LoVo (cell line): ENCODE measurements at regions not wholly inside any gene's neighbourhood (a gene's known extent, or its start where the extent isn't known, plus 50 kb on each side); places are given as distances from the start of the nearest gene placed in this dataset.

Source experiments
- DNase-seq: peaks from one replicate; pipeline ENCODE4 v3.0.0-alpha.2; 2016; ENCODE audit warnings: low spot score

DNA sequence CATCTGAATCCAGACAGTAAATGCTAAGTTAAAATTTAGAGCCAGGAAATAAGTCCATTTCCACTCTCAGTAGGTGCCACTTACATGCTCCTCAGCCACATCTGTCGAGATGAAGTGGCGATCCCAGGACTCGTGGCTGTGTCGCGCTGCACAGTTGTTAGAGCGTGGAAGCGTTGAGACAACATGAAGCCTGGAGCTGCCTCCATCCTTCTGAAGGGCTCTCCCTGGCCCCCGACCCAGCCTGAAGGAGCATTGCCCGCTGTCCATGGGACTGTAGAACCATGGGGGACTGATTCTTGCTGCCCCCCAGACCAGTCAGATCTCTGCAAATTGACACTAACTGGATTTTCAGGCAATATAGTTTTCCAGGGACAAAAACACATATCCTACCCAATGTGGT is 58.9 kb downstream of the IRX1 start:
- DNase-seq = no peak

DNA sequence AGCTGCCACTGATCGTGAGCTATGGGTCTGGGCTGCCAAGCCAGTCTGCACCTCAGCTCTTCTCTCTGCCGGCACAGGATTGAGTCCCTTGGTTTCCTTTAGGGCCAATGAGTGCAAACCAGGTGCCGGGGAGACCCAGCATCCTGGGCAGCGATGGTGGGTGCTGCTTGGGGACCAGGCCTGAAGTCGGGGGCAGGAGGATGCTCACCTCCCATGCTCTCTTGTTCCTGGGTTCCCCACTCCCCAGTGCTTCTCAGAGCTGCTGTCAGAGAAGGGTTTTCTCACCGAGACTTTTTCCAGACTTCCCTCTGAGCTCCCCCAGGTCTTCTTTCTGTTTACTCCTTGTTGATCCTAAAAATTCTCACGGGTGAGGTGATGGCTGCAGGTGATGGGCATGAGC is 61.2 kb downstream of the IRX1 start:
- no peak for DNase-seq

DNA sequence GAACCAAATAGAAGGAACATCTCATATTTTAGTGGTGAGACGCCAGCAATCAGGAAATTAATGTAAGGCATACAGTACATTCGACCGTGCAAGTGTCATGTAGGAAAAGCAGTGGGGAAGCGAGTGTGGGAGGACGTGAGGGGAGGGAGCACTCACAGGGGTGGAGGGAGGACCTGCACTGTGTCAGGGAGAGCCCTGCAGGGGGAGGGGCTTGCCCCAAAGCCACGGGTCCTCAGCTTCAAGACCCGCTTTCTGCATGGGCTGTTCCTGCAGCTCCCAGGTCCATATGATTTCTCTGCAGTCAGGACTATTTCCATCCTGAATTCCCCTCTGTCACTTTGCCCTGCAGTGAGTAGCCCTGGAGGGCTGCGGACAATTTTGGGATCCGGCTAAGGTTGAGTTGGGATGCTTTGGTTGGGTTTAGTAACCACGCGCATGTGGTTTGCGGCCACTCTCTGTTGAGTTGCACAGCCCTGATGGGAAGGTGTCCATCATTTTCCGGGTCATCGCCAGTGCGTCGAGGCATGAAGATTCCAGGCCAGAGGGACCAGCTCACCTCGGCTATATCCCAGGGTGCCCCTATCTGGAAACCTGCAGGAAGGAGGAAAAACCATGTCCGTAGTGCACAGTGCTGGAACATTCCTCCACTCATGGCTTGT is 61.9 kb downstream of the IRX1 start:
- no peak for DNase-seq

DNA sequence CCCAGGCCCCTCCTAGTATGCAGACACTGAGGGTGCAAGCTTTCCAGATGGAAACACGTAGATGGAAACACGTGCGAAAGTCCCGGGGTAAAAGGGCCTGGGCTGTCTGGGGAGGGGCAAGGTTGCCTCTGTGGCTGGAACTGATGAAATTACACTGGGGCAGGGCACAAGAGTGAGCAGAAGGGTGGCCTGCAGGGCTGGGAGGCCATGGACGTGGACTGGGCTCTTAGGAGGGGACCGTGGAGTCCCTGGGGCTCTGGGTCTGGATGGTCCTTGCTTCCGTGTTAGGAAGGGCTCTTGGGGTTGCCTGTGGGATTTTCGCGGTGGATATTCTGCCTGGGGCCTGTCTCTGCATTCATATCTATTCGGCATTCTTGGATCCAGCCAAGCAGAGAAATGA is 63.3 kb downstream of the IRX1 start:
- DNase-seq = no peak

DNA sequence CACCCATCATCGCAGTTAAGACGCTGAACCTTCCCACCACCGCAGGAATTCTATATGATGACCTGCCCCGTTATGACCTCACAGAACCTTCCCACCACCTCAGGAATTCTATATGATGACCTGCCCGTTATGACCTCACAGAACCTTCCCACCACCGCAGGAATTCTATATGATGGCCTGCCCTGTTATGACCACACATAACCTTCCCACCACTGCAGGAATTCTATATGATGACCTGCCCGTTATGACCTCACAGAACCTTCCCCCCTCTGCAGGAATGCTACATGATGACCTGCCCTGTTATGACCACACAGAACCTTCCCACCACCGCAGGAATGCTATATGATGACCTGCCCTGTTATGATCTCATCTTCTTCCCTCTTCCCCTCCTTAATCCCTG is 64.3 kb downstream of the IRX1 start:
- no peak for DNase-seq

DNA sequence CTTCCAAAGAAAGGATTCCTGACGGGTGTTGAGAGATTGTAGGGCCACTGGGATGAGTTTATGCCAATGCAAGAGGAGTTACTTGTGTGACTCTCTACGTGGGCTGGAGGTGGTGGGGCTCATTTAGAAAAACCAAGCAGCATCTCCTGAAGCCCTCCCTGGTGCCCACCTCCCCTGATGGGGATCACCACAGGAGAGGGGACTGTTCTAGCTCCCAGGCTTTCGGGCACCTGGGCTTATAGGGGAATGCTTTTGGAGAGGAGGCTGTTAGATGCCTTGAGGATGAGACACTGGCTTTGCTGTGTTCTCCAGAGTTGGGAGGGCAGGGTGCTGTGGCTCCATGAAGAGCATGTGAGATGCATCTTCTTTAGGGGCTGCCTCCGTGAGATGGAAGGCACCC is 65.0 kb downstream of the IRX1 start:
- no peak for DNase-seq

DNA sequence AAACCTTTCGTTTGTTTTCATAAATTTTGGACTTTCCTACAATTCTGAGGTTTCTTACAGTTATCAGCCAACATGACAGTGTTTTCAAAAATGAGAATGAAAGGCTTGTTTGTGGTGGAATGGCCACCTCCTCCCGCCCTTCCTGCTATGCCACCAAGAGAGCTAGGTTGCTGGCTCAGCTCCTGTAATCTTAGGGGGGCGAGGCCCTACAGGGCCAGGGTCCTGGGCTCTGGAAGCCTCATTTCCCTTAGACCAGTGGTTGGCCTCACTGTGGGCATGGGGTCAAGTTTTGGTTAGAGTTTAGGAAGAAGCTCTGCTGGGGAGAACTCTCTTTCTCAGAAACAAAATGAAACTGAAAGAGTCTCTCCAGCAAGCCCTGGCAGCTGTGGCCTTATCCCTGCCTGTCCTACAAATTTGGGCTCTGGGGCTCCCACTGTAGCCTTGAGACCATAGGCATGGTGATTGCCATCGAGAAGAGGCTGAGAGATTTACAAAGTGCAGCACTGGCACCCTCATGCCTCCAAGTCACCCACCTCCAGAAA is 66.2 kb downstream of the IRX1 start:
- no peak for DNase-seq

DNA sequence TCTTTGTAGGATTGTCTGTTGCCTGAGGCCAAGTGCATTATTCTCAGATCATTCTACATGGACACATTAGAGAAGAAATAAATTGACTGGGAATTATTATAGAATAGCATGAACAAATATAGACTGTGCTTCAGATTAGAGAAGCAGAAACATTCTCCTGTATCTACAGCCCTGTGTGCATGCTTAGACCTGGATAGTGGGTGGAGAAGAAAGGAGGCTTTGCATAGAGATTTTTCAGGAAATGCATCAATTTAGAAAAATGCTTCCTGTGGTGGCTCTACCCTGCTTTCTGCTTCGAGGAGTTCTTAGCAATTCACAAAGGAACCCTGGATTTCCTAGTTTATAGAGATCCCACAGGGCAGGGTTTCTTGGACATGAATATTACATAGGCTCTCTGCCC is 66.7 kb downstream of the IRX1 start:
- DNase-seq = no peak

DNA sequence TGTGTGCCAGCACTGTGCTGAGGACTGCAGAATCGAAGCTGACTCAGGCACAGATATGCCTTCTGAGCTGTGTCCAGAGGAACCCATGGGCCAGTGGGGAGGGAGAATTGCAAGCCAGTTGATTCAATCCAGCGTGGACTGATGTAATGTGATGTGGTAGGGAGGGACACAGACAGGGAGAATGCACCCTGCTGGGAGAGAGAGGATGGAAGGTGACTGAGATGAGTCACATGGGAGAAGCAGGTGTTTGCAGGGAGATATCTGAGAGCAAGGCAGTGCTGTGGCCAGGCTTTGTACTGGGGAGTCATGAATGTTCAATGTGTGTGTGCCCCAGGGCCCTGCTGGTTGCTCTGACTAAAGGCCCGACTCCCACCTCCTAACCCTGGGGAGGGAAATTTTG is 75.7 kb downstream of the IRX1 start:
- no peak for DNase-seq

DNA sequence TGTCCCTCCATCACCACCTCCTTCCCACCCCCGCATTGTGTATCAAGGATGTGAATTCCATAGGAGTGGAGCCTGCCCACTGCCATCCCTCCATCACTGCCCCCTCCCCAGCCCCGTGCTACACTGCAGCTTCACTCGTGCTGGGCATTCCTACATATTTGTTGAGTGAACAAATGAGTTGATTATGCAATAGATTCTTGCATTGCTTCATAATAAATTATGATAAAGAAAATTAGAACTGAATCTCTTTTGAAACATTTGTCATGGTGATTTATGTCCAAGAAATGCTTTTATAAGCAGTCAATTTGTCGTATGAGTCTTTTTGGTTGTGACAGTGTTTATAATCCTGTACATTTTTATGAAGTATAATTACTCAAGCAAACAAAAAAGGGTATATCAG is 83.2 kb downstream of the IRX1 start:
- no peak for DNase-seq

DNA sequence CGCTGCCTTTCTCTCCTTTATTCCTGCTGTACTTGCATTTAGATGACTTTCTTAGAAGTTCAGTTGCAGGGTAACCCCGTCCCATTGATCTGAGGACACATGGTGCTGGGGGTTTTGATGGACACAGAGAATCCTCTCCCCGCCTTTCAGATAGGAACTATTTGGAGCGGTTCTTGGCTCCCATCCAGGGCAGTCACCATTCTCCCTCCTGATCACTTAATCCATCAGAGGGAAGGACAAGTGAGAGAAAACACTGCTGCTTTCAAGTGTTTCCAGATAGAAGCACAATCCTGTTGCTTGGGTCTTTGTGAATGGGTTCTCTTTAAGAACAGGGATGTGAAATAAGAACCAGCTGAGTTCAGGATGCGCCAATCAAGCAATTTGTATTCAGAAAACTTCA is 85.2 kb downstream of the IRX1 start:
- DNase-seq = no peak

DNA sequence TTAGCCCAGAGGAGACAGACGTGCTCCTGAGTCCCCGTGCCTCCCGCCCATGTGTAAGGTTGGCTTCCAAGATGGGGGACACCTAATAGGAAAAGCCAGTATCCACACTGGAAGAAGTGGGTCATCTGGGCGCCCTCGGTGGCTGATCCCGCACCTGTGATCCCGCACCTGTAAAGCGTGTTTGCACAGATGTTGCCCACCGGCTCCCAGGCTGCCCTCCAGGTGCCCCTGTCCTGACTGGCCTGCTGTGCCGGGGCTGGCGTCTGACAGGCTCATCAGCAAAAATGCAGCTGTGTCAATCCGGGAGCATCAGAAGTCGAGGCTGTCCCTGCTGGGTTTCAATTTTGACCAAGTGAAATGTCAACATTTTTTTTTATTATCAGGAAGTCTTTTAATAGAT is 88.5 kb downstream of the IRX1 start:
- DNase-seq = no peak

DNA sequence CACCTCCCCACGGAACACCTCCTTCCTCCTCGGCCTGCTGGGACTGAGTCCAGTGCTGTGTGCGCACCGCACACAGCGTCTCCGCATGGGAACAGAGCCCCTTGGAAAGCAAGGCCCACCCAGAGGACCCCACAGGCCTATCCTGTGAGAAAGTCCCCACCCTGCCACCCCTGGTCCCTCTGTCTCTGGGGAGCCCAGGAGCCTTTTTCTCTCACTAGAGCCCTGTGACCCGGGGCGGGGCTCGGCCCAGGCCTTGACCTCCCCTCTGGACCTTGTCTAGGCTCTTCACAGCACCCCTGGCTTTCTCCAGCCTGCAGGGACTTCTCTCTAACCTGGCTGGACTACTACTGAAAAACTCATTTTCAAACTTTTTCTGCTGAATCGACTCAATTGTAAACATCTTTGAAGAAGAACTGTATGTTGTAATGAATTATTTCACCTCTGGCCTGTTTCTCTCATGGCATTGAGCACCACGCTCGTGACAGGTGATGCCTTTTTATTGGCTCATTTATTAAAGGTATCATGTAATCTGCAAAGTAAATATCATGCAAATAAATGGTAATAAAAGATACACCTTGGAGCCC is 89.2 kb downstream of the IRX1 start:
- DNase-seq = no peak

DNA sequence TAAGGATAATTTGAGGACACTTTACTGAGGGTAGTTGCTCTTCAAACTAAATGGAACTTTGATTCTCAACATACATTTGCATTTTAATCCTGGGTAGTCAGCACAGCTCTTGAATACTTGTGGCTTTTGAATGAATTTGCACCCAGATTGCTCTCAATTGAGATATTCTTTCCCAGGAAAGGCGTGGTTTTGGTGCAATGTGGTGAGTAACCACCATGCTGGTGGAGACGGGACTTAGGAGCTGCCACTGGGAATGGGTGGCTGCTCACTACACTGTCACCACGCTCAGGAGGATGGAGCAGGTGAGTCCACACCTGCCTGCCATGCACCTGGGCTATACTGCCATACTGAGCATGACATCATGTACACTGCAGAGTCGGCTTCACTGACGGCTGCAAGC is 99.2 kb downstream of the IRX1 start:
- no peak for DNase-seq

DNA sequence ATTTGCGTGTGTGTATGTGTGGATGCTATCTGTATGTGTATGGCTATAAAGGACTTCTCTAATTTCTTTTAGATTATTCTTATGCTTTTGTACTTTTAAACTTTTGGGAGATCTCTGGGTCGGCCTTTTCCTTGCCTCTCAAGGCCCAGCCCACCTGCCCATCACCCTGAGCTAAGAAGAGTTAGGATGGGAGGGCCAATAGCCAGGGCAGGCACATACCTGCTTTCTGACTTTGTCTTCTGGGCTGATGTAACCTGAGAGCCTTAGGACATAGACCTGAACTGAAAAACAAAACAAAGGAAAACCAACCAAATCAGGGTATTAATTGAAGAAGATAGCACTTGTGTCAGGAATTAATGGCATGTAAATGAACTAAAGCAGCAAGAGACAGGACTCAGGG is 100.2 kb downstream of the IRX1 start:
- no peak for DNase-seq

DNA sequence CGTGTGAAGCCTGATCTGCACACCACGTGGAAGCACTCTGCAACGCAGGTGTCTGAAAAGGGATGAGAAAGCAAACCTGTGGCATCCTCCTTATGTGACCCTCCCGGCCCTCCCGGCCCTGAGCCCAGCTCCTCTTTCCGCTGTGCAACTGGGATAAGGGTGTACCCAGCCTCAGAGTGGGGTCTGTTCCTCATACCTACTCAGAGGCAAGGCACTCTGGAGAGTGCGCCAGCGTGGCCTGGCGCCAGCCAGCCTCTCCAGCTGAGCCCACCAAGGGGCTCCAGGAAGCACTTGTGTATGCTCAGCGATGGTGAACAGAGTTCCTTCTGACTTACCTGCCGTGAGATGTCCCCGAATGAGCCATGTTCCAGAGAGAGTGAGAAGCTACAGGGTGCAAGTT is 102.8 kb downstream of the IRX1 start:
- DNase-seq = no peak

DNA sequence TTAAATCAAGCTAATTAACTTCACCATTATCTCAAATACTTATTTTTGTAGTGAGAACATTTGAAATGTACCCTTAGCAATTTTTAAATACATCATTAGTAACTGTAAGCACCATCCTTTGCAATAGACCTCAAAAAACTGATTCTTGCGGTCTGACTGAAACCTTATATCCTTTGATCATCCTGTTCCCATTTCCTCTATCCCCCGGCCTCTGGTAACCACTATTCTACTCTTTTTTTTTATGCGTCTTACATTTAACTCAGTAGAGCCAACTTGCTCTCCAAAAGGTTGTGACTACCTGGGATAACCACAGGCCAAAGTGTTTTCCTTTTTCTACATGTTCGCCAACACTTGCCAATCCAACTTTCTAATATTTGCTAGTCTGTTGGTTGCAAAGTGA is 106.1 kb downstream of the IRX1 start:
- no peak for DNase-seq

DNA sequence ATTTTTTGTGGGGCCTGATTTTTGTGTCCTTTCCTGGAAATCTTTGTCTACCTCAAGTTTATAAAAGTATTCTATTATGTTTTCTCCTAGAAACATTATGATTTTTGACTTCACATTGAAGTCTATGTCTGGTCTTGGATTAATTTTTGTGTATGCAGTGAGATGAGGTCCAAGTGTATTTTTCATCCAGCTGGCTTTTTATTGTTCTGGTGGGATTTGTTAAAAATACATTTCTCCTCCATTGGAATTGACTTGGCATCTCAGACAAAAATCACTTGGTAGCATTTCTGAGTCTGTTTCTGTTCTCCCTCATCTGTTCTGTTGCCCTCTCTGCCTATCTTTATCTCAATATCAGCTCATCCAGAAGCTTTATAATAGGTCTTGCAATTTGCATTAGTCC is 109.0 kb downstream of the IRX1 start:
- DNase-seq = no peak

DNA sequence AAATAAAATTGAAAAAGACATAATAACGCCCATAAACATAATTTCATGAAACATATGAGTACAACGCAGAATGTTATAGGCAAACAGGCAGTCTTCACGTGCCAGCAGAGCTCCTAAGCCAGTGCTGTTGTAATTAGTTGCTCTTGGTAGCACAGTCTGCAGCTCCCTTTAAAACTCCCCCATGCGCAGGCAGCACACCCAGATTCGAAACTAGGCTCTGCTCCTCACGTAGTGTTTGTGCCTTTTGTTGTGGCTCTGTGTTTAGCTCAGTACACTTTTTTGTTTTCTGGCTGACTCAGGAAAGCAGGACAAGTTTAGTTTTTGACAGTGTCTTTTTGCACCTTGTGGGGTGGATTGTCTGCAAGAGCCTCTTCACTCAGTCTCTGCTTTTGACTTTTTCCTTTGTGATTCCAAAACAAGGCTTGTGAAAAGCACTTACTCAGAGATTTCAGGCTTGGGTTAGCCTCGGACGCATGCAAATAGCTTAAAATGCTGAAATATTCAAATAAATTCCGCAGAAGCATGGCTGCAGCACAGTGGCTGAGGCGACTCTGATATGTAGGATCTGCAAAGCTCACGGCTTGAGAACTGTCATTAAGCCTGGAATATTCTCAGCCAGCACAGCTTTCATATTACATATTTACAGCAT is 113.6 kb downstream of the IRX1 start:
- no peak for DNase-seq

DNA sequence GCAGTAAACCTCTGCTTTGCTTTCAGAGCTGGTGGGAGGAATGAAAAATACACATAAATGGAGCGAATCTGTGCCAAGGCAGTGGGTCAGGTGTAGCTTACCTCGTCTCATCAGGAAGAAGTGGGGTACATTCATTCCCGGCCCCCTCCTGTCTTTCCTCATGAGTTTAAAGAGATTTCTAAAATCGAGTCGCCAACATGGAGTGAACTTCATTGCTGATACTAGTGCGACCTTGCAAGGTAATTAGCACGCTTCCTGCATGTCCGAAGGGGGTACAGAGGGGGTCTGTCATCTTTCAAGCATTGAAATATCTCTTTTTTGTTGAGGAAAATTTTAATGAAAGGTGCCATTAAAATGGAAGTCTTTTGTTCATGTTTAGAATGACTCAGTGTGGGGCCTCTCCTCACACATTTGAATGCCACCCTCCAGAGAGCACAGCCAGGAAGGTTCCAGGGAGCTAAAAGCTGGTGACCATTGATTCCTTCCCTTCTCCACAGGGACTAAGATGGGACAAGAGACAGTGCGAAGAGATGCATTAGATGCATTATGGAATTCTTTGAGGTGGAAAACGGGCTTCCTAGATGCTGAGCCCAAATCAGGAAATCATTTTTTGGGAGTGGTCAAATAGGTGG is 114.2 kb downstream of the IRX1 start:
- DNase-seq = no peak

DNA sequence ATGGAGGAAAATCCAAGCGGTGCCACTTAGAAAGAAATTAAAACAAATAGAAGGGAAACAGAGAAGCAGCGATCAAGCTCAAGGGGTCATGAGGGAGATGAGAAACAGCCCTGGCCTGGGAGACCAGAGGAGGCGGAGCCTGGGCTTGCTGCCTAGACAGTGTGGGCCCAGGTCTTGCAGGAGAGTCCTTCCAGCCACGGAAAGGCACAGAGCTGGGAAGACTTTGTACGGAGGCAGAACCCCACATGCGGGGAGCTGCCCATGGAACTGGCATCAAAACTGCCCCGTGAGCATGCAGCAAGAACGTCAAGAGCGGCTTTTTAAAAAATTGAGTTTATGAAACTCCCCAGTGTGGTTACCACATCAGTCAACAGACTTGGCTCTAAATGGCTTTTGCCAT is 119.4 kb downstream of the IRX1 start:
- no peak for DNase-seq

DNA sequence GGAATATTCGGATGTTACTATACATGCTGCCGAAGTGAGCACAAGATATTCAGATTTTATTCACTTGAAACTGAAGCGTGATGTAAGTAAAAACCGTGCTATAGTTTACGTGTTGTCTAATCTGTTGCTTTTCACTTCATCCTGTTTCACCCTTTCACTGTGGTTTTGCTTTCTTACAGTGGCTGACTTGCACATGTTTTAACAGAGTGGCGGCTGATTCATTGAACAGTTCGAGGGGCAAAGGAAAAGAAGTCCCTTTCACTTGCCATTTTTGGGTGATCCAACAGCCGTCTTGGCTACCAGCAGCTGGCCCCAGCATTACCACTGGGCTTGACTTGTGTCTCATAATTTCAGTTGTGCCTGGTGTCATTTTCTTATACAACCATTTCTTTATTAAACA is 134.0 kb downstream of the IRX1 start:
- DNase-seq = no peak

DNA sequence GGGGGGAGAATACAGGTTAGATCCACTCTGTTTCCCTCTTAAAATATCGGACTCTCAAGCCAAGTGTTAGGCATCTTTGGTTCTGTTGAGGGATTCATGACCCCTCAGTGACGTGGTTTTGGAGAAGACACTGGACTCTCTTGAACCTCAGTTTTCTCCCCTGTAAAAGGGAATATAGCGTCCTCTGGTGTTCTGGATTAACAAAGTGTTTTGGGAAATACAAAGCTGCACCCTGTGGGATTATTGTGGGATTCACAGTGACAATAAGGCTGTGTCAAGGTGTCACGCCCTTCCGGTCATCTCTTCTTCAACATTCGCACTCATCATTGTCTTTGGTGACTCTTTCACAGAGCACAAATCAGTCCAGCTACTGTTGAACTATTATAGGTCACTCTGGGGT is 139.0 kb downstream of the IRX1 start:
- DNase-seq = no peak
